ENCODE measurements at regions not wholly inside any gene's neighbourhood (a gene's known extent, or its start where the extent isn't known, plus 50 kb on each side); places are given as distances from the start of the nearest gene placed in this dataset.

- TF ChIP-seq POLR2A (IDR thresholded peaks at IDR 0.05) (no peak), EP300 (IDR thresholded peaks at IDR 0.05) (no peak), POLR2AphosphoS5 (IDR thresholded peaks at IDR 0.05) (no peak)
- TF ChIP-seq, protein P1, sequence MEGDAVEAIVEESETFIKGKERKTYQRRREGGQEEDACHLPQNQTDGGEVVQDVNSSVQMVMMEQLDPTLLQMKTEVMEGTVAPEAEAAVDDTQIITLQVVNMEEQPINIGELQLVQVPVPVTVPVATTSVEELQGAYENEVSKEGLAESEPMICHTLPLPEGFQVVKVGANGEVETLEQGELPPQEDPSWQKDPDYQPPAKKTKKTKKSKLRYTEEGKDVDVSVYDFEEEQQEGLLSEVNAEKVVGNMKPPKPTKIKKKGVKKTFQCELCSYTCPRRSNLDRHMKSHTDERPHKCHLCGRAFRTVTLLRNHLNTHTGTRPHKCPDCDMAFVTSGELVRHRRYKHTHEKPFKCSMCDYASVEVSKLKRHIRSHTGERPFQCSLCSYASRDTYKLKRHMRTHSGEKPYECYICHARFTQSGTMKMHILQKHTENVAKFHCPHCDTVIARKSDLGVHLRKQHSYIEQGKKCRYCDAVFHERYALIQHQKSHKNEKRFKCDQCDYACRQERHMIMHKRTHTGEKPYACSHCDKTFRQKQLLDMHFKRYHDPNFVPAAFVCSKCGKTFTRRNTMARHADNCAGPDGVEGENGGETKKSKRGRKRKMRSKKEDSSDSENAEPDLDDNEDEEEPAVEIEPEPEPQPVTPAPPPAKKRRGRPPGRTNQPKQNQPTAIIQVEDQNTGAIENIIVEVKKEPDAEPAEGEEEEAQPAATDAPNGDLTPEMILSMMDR (IDR thresholded peaks at IDR 0.05), result no peak
Observed at GRCh38 chr5:116358911-116359418, 215.7 kb downstream of the SEMA6A start.
